Right atrium auricular region (tissue), 2 donors: ENCODE measurements at regions not wholly inside any gene's neighbourhood (a gene's known extent, or its start where the extent isn't known, plus 50 kb on each side); places are given as distances from the start of the nearest gene placed in this dataset.

Experiments
- DNase-seq: peaks from one replicate; pipeline ENCODE4 v3.0.0-alpha.2; 2019; ENCODE audit warnings: low spot score
- H3K27ac ChIP-seq, 2 donors: fragments of 200-600 bp; sonication (generic); 1 replicate in 1 of 2; 2 replicates in 1 of 2; pipeline ENCODE4 v1.5.1; 2016 to 2019
- H3K27me3 ChIP-seq, 2 donors: fragments of 200-600 bp; sonication (generic); one replicate each; pipeline versions ENCODE4 v1.5.1 to v1.6.0; 2017 to 2019
- H3K36me3 ChIP-seq: fragments of 200-600 bp; sonication (generic); one replicate; pipeline ENCODE4 v1.5.1; 2016
- H3K4me1 ChIP-seq, 2 donors: fragments of 200-600 bp; sonication (generic); one replicate each; pipeline versions ENCODE4 v1.5.1 to v1.6.0; 2017 to 2019
- H3K4me3 ChIP-seq, 2 donors: fragments of 200-600 bp; sonication (generic); 1 replicate in 1 of 2; 2 replicates in 1 of 2; pipeline ENCODE4 v1.5.1; 2017 to 2019; ENCODE audit warnings: mild to moderate bottlenecking in 1 of 2, moderate library complexity in 1 of 2
- H3K9me3 ChIP-seq, 2 donors: fragments of 200-600 bp; sonication (generic); one replicate each; pipeline ENCODE4 v1.5.1; 2019
- CTCF ChIP-seq, 2 donors: fragments of 200-600 bp; sonication (generic); IDR thresholded peaks; one replicate each; pipeline ENCODE4 v1.5.1; 2019; ENCODE audit warnings: antibody characterized with exemption in 2 of 2

- H3K4me3 ChIP-seq, result no peak overlapping the region
- H3K27ac ChIP-seq, result no peak overlapping the region
- no peak for TF ChIP-seq CTCF (IDR thresholded peaks at IDR 0.05)
- no peaks in the 10 kb centered on the region for H3K27me3 ChIP-seq
- H3K36me3 ChIP-seq, result no peaks in the 10 kb centered on the region
- H3K9me3 ChIP-seq, result peaks cover 0 to 7% of the 10 kb centered on the region in 2 donors
- H3K4me1 ChIP-seq, result no peaks in the 10 kb centered on the region
- DNase-seq, result no peak
These were observed 153.3 kb upstream of the ITGA6 start for GRCh38 chr2:172273910-172274571.

- Histone ChIP-seq H3K4me1 (no peaks in the 10 kb centered on the region), H3K27ac (no peak overlapping the region), H3K9me3 (peaks cover 0 to 7% of the 10 kb centered on the region in 2 donors), H3K4me3 (no peak overlapping the region), H3K36me3 (no peaks in the 10 kb centered on the region), H3K27me3 (no peaks in the 10 kb centered on the region)
- no peak for DNase-seq
- no peak for TF ChIP-seq CTCF (IDR thresholded peaks at IDR 0.05)
These were observed 152.1 kb upstream of the ITGA6 start for GRCh38 chr2:172275239-172275638.

- H3K4me3 ChIP-seq, result no peak overlapping the region
- peaks cover 0 to 7% of the 10 kb centered on the region in 2 donors for H3K9me3 ChIP-seq
- H3K27ac ChIP-seq, result no peak overlapping the region
- H3K4me1 ChIP-seq, result no peaks in the 10 kb centered on the region
- H3K27me3 ChIP-seq, result no peaks in the 10 kb centered on the region
- no peak for TF ChIP-seq CTCF (IDR thresholded peaks at IDR 0.05)
- no peak for DNase-seq
- no peaks in the 10 kb centered on the region for H3K36me3 ChIP-seq
These were observed 150.4 kb upstream of the ITGA6 start for GRCh38 chr2:172276961-172277360.

GRCh38 chr2:172278667-172279066 lies 148.7 kb upstream of the ITGA6 start:
- no peak overlapping the region for H3K4me3 ChIP-seq
- no peak for DNase-seq
- no peaks in the 10 kb centered on the region for H3K27me3 ChIP-seq
- H3K36me3 ChIP-seq, result no peaks in the 10 kb centered on the region
- H3K4me1 ChIP-seq, result no peaks in the 10 kb centered on the region
- TF ChIP-seq CTCF (IDR thresholded peaks at IDR 0.05), result no peak
- no peak overlapping the region for H3K27ac ChIP-seq
- peaks cover 0 to 7% of the 10 kb centered on the region in 2 donors for H3K9me3 ChIP-seq

- Histone ChIP-seq H3K4me1 (peaks cover 0 to 2% of the 10 kb centered on the region in 2 donors), H3K4me3 (no peak overlapping the region), H3K36me3 (no peaks in the 10 kb centered on the region), H3K27me3 (no peaks in the 10 kb centered on the region), H3K9me3 (peaks cover 0 to 7% of the 10 kb centered on the region in 2 donors), H3K27ac (no peak overlapping the region)
- DNase-seq, result no peak
- no peak for TF ChIP-seq CTCF (IDR thresholded peaks at IDR 0.05)
These were observed 148.2 kb upstream of the ITGA6 start for GRCh38 chr2:172279214-172279613.

- Histone ChIP-seq H3K27me3 (no peaks in the 10 kb centered on the region), H3K4me1 (peaks cover 0 to 8% of the 10 kb centered on the region in 2 donors), H3K4me3 (no peak overlapping the region), H3K27ac (no peak overlapping the region), H3K9me3 (peaks cover 0 to 7% of the 10 kb centered on the region in 2 donors), H3K36me3 (no peaks in the 10 kb centered on the region)
- no peak for DNase-seq
- TF ChIP-seq CTCF (IDR thresholded peaks at IDR 0.05), result no peak
These were observed 147.6 kb upstream of the ITGA6 start for GRCh38 chr2:172279813-172280212.
